IPS-20b (cell line): ENCODE measurements at regions not wholly inside any gene's neighbourhood (a gene's known extent, or its start where the extent isn't known, plus 50 kb on each side); places are given as distances from the start of the nearest gene placed in this dataset.
"Not testable (repeated sequence)": the region's sequence is repeated elsewhere in the genome, so short reads cannot be mapped to it uniquely, and the experiment has no call there.

Experiments used
- H3K27ac ChIP-seq: one replicate; pipeline ENCODE4 v1.5.1; 2013; ENCODE audit warnings: low read length
- H3K27me3 ChIP-seq: 2 replicates; pipeline ENCODE4 v1.6.1; 2013; ENCODE audit warnings: mild to moderate bottlenecking, low read length, inconsistent platforms; ENCODE audit not compliant: insufficient read depth
- H3K36me3 ChIP-seq: 2 replicates; pipeline ENCODE4 v1.6.1; 2013; ENCODE audit warnings: low read depth, mild to moderate bottlenecking, inconsistent platforms, low read length, moderate library complexity; ENCODE audit not compliant: insufficient read depth
- H3K4me1 ChIP-seq: 2 replicates; pipeline ENCODE4 v1.6.1; 2013; ENCODE audit warnings: mild to moderate bottlenecking, control low read depth, inconsistent platforms, low read length, moderate library complexity; ENCODE audit not compliant: insufficient read depth
- H3K4me3 ChIP-seq: 2 replicates; pipeline ENCODE4 v1.5.1; 2013; ENCODE audit warnings: mild to moderate bottlenecking, low read length, inconsistent platforms
- H3K9ac ChIP-seq: 2 replicates; pipeline ENCODE4 v1.6.1; 2013; ENCODE audit warnings: low read depth, mild to moderate bottlenecking, inconsistent platforms, low read length, moderate library complexity
- H3K9me3 ChIP-seq: 2 replicates; pipeline ENCODE4 v1.6.1; 2013; ENCODE audit warnings: mild to moderate bottlenecking, low read depth, low read length, inconsistent platforms; ENCODE audit not compliant: insufficient read depth

GRCh38 chr4:138473339-138473738 lies 231.2 kb upstream of the SLC7A11 start:
- H3K9ac ChIP-seq, result no peak overlapping the region
- H3K4me3 ChIP-seq, result no peak overlapping the region
- no peak overlapping the region for H3K27ac ChIP-seq
- H3K9me3 ChIP-seq, result no peaks in the 10 kb centered on the region
- no peaks in the 10 kb centered on the region for H3K36me3 ChIP-seq
- H3K4me1 ChIP-seq, result peaks cover 5% of the 10 kb centered on the region; the same call in 1 of the 2 replicates
- H3K27me3 ChIP-seq, result no peaks in the 10 kb centered on the region

DNA sequence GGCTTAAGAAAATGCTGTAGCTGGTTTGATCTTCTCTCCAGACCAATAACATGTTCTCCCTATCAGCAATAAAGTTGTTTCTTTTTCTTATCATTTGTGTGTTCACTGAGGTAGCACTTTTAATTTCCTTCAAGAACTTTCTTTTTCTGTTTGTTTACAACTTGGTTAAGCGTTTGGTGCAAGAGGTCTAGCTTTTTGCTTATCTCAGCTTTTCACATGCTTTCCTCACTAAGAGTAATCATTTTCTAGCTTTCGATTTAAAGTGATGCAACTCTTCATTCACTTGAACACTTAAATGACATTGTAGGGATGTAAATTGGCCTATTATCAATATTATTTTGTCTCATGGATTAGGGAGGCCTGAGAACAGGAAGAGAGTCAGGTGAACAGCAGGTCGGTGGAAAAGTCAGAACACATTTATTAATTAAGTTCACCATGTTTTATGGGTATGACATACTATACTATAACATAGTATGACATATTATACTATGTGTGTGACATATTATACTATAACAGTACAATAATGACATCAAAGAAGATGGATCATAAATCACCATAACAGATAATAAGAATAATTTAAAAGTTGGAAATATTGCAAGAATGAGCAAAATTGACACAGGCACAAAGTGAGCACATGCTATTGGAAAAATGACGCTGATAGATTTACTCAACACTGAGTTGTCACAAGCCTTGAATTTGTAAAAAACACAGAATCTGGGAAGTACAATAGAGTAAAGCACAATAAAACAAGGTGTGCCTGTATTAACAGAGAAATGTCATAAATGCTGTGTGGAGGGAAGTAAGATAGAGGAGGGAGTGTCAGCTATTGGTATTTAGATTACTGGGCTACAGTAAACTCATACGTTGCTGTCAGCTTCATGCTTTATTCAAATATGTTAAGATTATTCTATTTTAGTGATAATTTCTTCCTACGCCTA lies 218.6 kb upstream of the SLC7A11 start:
- peaks cover 2% of the 10 kb centered on the region; the same call in 1 of the 2 replicates for H3K4me1 ChIP-seq
- no peaks in the 10 kb centered on the region for H3K9me3 ChIP-seq
- no peak overlapping the region for H3K9ac ChIP-seq
- no peak overlapping the region for H3K27ac ChIP-seq
- H3K27me3 ChIP-seq, result no peaks in the 10 kb centered on the region
- no peak overlapping the region for H3K4me3 ChIP-seq
- no peaks in the 10 kb centered on the region for H3K36me3 ChIP-seq

GRCh38 chr4:138458751-138459150 lies 216.6 kb upstream of the SLC7A11 start:
- Histone ChIP-seq H3K36me3 (no peaks in the 10 kb centered on the region), H3K4me3 (no peak overlapping the region), H3K9me3 (no peaks in the 10 kb centered on the region), H3K27ac (no peak overlapping the region), H3K27me3 (no peaks in the 10 kb centered on the region), H3K4me1 (peaks cover 8% of the 10 kb centered on the region), H3K9ac (no peak overlapping the region)

DNA sequence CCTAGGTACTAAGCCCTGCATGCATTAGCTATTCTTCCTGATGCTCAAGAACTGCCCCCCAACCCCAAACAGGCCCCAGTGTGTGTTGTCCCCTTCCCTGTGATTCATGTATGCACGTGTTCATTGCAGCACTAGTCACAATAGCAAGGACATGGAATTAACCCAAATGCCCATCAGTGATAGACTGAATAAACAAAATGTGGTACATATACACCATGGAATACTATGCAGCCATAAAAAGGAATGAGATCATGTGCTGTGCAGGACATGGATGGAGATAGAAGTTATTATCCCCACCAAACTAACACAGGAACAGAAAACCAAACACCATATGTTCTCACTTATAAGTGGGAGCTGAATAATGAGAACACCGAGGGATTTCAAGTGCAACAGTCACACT lies 214.2 kb upstream of the SLC7A11 start:
- not testable (repeated sequence) for H3K27me3 ChIP-seq, H3K36me3 ChIP-seq, H3K27ac ChIP-seq, H3K9ac ChIP-seq, H3K4me3 ChIP-seq, H3K9me3 ChIP-seq, H3K4me1 ChIP-seq

DNA sequence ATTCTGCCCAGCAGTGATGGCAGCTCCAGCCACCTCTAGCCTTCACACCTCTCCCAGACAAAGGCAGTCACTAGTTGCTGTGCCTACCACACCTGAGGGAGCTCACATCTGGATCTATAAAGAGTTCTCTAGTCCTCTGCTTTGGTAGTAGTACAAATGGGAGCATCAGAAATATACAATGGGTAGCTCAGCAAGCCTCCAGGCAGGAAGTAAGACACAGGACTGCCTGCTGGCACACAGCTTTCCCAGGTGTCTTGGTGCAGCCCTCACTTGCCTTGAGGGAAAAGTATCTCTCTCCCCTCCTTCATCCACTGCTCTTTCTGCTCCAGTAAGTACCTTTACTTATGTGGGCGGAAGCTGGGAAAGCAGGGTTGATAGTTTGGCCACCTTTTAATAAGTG lies 212.9 kb upstream of the SLC7A11 start:
- no peak overlapping the region for H3K27ac ChIP-seq
- H3K27me3 ChIP-seq, result no peaks in the 10 kb centered on the region
- H3K4me3 ChIP-seq, result no peak overlapping the region
- no peaks in the 10 kb centered on the region for H3K36me3 ChIP-seq
- H3K4me1 ChIP-seq, result peaks cover 8% of the 10 kb centered on the region
- no peak overlapping the region for H3K9ac ChIP-seq
- H3K9me3 ChIP-seq, result no peaks in the 10 kb centered on the region

DNA sequence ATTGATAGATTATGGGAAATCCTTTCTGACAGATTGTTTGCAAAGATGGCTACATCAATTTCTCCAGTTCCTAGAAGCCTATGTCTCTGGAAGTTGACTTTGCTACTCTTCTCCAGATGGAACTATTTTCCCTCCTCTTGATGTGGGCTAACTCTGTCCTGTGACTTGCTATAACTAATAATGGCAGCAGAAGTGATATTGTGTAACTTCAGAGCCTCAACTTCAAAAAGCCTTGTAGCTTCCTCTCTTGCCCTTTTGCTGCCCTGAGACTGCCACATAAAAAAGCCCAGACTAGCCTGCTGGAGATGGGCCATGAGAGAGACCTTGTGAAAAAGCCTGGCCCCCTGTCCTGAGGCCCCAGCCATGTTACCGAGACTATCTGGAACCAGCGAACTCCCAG lies 210.7 kb upstream of the SLC7A11 start:
- H3K9me3 ChIP-seq, result no peaks in the 10 kb centered on the region
- no peak overlapping the region for H3K27ac ChIP-seq
- no peaks in the 10 kb centered on the region for H3K27me3 ChIP-seq
- H3K4me3 ChIP-seq, result no peak overlapping the region
- H3K36me3 ChIP-seq, result no peaks in the 10 kb centered on the region
- peaks cover 8% of the 10 kb centered on the region for H3K4me1 ChIP-seq
- no peak overlapping the region for H3K9ac ChIP-seq

DNA sequence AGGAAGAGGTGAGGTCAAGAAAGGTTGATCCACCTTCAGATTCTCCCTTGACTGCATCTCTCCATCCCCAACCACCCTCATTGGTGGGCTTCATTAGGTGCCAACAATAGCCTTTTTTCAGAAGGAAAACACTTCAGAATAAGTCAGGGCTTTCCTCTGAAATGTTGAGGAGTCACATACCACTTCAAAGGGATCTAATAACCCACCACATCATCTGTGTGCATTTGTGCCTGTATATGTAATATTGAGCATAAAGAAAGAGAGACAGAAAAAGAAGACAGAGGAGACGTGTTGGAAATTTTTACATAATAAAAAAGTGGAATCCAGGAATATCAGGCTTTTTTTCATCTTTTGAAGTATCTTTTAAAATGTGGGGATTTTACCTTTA lies 209.1 kb upstream of the SLC7A11 start:
- H3K4me3 ChIP-seq, result no peak overlapping the region
- H3K36me3 ChIP-seq, result no peaks in the 10 kb centered on the region
- H3K27ac ChIP-seq, result no peak overlapping the region
- no peaks in the 10 kb centered on the region for H3K27me3 ChIP-seq
- no peak overlapping the region for H3K9ac ChIP-seq
- H3K9me3 ChIP-seq, result no peaks in the 10 kb centered on the region
- H3K4me1 ChIP-seq, result peaks cover 5% of the 10 kb centered on the region; the same call in 1 of the 2 replicates

- H3K4me1 ChIP-seq, result peaks cover 5% of the 10 kb centered on the region; the same call in 1 of the 2 replicates
- H3K9me3 ChIP-seq, result no peaks in the 10 kb centered on the region
- no peak overlapping the region for H3K27ac ChIP-seq
- no peak overlapping the region for H3K4me3 ChIP-seq
- no peaks in the 10 kb centered on the region for H3K36me3 ChIP-seq
- H3K27me3 ChIP-seq, result no peaks in the 10 kb centered on the region
- H3K9ac ChIP-seq, result no peak overlapping the region
Measured at GRCh38 chr4:138450546-138451275, 208.6 kb upstream of the SLC7A11 start.

- no peaks in the 10 kb centered on the region for H3K27me3 ChIP-seq
Measured at GRCh38 chr4:138449938-138450337, 207.8 kb upstream of the SLC7A11 start.

GRCh38 chr4:138448169-138448568 lies 206.0 kb upstream of the SLC7A11 start:
- no peak overlapping the region for H3K4me3 ChIP-seq
- no peaks in the 10 kb centered on the region for H3K36me3 ChIP-seq
- H3K9me3 ChIP-seq, result no peaks in the 10 kb centered on the region
- H3K4me1 ChIP-seq, result no peaks in the 10 kb centered on the region
- H3K27me3 ChIP-seq, result no peaks in the 10 kb centered on the region
- H3K27ac ChIP-seq, result no peak overlapping the region
- no peak overlapping the region for H3K9ac ChIP-seq

More at GRCh38 chr4:138449938-138450337, 207.8 kb upstream of the SLC7A11 start:
- Histone ChIP-seq H3K4me3 (no peak overlapping the region), H3K27ac (no peak overlapping the region), H3K4me1 (peaks cover under 1% of the 10 kb centered on the region; the same call in 1 of the 2 replicates), H3K9ac (no peak overlapping the region), H3K36me3 (no peaks in the 10 kb centered on the region), H3K9me3 (no peaks in the 10 kb centered on the region)

DNA sequence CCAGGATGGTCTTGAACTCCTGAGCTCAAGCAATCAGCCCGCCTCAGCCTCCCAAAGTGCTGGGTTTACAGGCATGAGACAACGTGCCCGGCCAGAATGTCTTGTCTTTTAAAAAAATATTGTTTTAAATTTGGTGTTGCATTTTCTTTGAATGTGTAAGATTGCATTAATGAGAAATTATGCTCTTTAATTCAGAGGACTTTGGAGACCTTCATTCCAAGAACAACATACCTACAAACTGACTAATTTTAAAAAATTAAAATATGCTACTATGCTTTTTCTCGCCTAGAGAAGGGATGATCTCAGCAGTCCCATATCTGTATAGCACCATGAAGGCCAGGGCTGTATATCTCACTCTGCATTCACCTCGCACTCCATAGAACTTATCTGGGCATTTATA lies 204.3 kb upstream of the SLC7A11 start:
- Histone ChIP-seq H3K4me3 (no peak overlapping the region), H3K4me1 (no peaks in the 10 kb centered on the region), H3K27me3 (no peaks in the 10 kb centered on the region), H3K36me3 (no peaks in the 10 kb centered on the region), H3K9me3 (no peaks in the 10 kb centered on the region), H3K27ac (no peak overlapping the region), H3K9ac (no peak overlapping the region)

DNA sequence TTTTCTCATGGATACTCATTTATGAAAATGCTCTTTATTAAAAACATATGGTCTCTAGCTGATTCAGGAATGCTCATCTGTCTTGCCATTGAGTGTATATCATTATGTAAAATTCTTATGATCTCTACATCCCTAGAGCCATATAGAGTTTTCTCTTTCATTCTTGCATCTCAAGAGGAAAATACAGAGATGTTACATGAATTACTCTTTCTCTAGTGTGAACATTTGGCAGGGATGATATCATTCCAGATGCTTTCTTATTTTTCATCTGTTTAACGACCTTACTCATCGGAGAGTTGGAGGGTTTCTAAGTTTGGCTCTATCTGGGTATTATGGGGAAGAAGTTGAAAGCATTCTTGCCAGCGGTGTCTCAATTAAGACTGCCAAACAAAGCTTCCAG lies 202.9 kb upstream of the SLC7A11 start:
- no peaks in the 10 kb centered on the region for H3K9me3 ChIP-seq
- no peak overlapping the region for H3K4me3 ChIP-seq
- H3K27me3 ChIP-seq, result no peaks in the 10 kb centered on the region
- no peak overlapping the region for H3K27ac ChIP-seq
- H3K4me1 ChIP-seq, result no peaks in the 10 kb centered on the region
- no peaks in the 10 kb centered on the region for H3K36me3 ChIP-seq
- H3K9ac ChIP-seq, result no peak overlapping the region
